LHCN-M2 (cell line): ENCODE measurements at regions not wholly inside any gene's neighbourhood (a gene's known extent, or its start where the extent isn't known, plus 50 kb on each side); places are given as distances from the start of the nearest gene placed in this dataset.

Source experiments
- DNase-seq: peaks from one replicate; pipeline ENCODE4 v3.0.0-alpha.2; 2012; ENCODE audit warnings: low read depth

- no peak for DNase-seq
Observed at GRCh38 chr15:60093273-60094067, 89.4 kb downstream of the FOXB1 start.

- no peak for DNase-seq
Observed at GRCh38 chr15:60095711-60096110, 91.6 kb downstream of the FOXB1 start.

- peak; percentile 25 for DNase-seq
Observed at GRCh38 chr15:60096157-60096556, 92.0 kb downstream of the FOXB1 start.

- no peak for DNase-seq
Observed at GRCh38 chr15:60101416-60101815, 97.3 kb downstream of the FOXB1 start.

- no peak for DNase-seq
Observed at GRCh38 chr15:60102748-60103147, 98.6 kb downstream of the FOXB1 start.

GRCh38 chr15:60110909-60111308 lies 106.8 kb downstream of the FOXB1 start:
- no peak for DNase-seq

- DNase-seq: no peak
Observed at GRCh38 chr15:60115579-60116380, 111.7 kb downstream of the FOXB1 start.

- no peak for DNase-seq
Observed at GRCh38 chr15:60116456-60117089, 112.5 kb downstream of the FOXB1 start.

GRCh38 chr15:60118146-60118545 lies 114.0 kb downstream of the FOXB1 start:
- DNase-seq: no peak

- no peak for DNase-seq
Observed at GRCh38 chr15:60118626-60119025, 114.5 kb downstream of the FOXB1 start.

- DNase-seq: no peak
Observed at GRCh38 chr15:60119101-60119500, 115.0 kb downstream of the FOXB1 start.

GRCh38 chr15:60120100-60120499 lies 116.0 kb downstream of the FOXB1 start:
- no peak for DNase-seq

- DNase-seq: no peak
Observed at GRCh38 chr15:60121845-60122244, 117.7 kb downstream of the FOXB1 start.

- DNase-seq: no peak
Observed at GRCh38 chr15:60122691-60123090, 118.6 kb downstream of the FOXB1 start.

- DNase-seq: no peak
Observed at GRCh38 chr15:60124460-60125070, 120.5 kb downstream of the FOXB1 start.

GRCh38 chr15:60125334-60125733 lies 121.2 kb downstream of the FOXB1 start:
- no peak for DNase-seq

- DNase-seq: no peak
Observed at GRCh38 chr15:60126200-60126599, 122.1 kb downstream of the FOXB1 start.

GRCh38 chr15:60126661-60127060 lies 122.5 kb downstream of the FOXB1 start:
- DNase-seq: no peak

- peak; percentile 42 for DNase-seq
Observed at GRCh38 chr15:60128000-60128376, 123.9 kb downstream of the FOXB1 start.

- DNase-seq: no peak
Observed at GRCh38 chr15:60128710-60129109, 124.6 kb downstream of the FOXB1 start.

- no peak for DNase-seq
Observed at GRCh38 chr15:60130398-60130797, 126.3 kb downstream of the FOXB1 start.

GRCh38 chr15:60130821-60131220 lies 126.7 kb downstream of the FOXB1 start:
- no peak for DNase-seq
